Esophagus muscularis mucosa (tissue), 4 donors: ENCODE measurements at regions not wholly inside any gene's neighbourhood (a gene's known extent, or its start where the extent isn't known, plus 50 kb on each side); places are given as distances from the start of the nearest gene placed in this dataset.

Experiments
- DNase-seq: peaks from one replicate; pipeline ENCODE4 v3.0.0-alpha.2; 2017; ENCODE audit errors: extremely low spot score
- H3K27ac ChIP-seq, 4 donors: fragments of 200-600 bp; sonication (generic); replicated peaks in 1 of 4; 1 replicate in 3 of 4; 2 replicates in 1 of 4; pipeline ENCODE4 v1.5.1; 2016 to 2019; ENCODE audit warnings: mild to moderate bottlenecking in 1 of 4
- H3K27me3 ChIP-seq, 4 donors: fragments of 200-600 bp; sonication (generic); one replicate each; pipeline versions ENCODE4 v1.5.1 to v1.6.0; 2016 to 2019
- H3K36me3 ChIP-seq, 4 donors: fragments of 200-600 bp; sonication (generic); one replicate each; pipeline ENCODE4 v1.5.1; 2016 to 2019
- H3K4me1 ChIP-seq, 4 donors: fragments of 200-600 bp; sonication (generic); one replicate each; pipeline ENCODE4 v1.5.1; 2016 to 2019
- H3K4me3 ChIP-seq, 4 donors: fragments of 200-600 bp; sonication (generic); 1 replicate in 2 of 4; 2 replicates in 2 of 4; pipeline ENCODE4 v1.5.1; 2016 to 2019; ENCODE audit warnings: mild to moderate bottlenecking in 4 of 4, moderate library complexity in 1 of 4
- H3K9me3 ChIP-seq, 4 donors: fragments of 200-600 bp; sonication (generic); 1 replicate in 3 of 4; 2 replicates in 1 of 4; pipeline ENCODE4 v1.5.1; 2016 to 2019
- EP300 ChIP-seq: sonication (generic); formaldehyde crosslinking; IDR thresholded peaks from one replicate; pipeline ENCODE4 v1.6.1; 2017; ENCODE audit warnings: antibody characterized with exemption
- POLR2A ChIP-seq: fragments of 450-650 bp; IDR thresholded peaks from one replicate; pipeline ENCODE4 v1.6.1; 2017; ENCODE audit warnings: antibody characterized with exemption, moderate library complexity, mild to moderate bottlenecking, low read depth
- POLR2AphosphoS5 ChIP-seq, 2 donors: sonication (generic); formaldehyde crosslinking; IDR thresholded peaks; one replicate each; pipeline ENCODE4 v1.6.1; 2017; ENCODE audit warnings: antibody characterized with exemption in 2 of 2
- WGBS: methylation state at CpG from one replicate; pipeline ENCODE4 v1.1.5; 2018; 5-methylcytosine and 5-hydroxymethylcytosine counted together
- intact Hi-C: fragments of 100-400 bp; cut with DNase I; formaldehyde crosslinking; loops from one replicate; pipeline ENCODE4 v1.15.1; 2023
- TF ChIP-seq, protein P1 (sequence below), 3 experiments: fragments of 200-600 bp in 2 of 3; fragments of 450-650 bp in 1 of 3; sonication (generic) in 2 of 3; IDR thresholded peaks; one replicate each; pipeline ENCODE4 v1.5.1; 2017 to 2019; ENCODE audit warnings: antibody characterized with exemption in 3 of 3, mild to moderate bottlenecking in 2 of 3, moderate library complexity in 1 of 3

- no peak for DNase-seq
- no peaks in the 10 kb centered on the region for H3K36me3 ChIP-seq
- 74% methylated on average over 5 of the region's 5 CpGs for WGBS
- H3K9me3 ChIP-seq = no peaks in the 10 kb centered on the region
- intact Hi-C loops = no loop called here
- no peaks in the 10 kb centered on the region for H3K4me1 ChIP-seq
- H3K27me3 ChIP-seq = no peaks in the 10 kb centered on the region
- no peak for TF ChIP-seq POLR2AphosphoS5 (IDR thresholded peaks at IDR 0.05)
- TF ChIP-seq, protein P1, sequence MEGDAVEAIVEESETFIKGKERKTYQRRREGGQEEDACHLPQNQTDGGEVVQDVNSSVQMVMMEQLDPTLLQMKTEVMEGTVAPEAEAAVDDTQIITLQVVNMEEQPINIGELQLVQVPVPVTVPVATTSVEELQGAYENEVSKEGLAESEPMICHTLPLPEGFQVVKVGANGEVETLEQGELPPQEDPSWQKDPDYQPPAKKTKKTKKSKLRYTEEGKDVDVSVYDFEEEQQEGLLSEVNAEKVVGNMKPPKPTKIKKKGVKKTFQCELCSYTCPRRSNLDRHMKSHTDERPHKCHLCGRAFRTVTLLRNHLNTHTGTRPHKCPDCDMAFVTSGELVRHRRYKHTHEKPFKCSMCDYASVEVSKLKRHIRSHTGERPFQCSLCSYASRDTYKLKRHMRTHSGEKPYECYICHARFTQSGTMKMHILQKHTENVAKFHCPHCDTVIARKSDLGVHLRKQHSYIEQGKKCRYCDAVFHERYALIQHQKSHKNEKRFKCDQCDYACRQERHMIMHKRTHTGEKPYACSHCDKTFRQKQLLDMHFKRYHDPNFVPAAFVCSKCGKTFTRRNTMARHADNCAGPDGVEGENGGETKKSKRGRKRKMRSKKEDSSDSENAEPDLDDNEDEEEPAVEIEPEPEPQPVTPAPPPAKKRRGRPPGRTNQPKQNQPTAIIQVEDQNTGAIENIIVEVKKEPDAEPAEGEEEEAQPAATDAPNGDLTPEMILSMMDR (IDR thresholded peaks at IDR 0.05) = no peak
- H3K4me3 ChIP-seq = no peak overlapping the region
- H3K27ac ChIP-seq = no peak overlapping the region
Measured at GRCh38 chr2:150020937-150021673, 433.5 kb upstream of the MMADHC start.

DNA sequence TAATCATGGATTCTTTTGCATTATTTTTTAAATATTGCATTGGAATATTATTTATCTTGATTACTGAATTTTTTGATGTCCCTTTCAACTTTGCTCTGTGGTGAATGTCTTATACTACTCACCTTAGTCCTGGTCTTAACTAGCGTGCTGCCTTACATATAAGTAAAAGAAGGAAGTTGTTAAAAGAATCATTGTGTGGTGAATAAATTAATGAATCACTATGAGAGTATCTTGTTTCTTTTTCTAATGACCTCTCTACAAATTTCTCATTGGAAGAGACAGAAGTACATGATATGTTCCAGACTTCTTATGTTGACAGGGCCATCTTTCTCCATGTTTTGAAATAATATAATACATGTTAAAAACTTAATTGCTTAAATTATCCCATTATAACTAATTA, 432.6 kb upstream of the MMADHC start:
- Histone ChIP-seq H3K4me3 (no peak overlapping the region), H3K4me1 (no peaks in the 10 kb centered on the region), H3K27me3 (no peaks in the 10 kb centered on the region), H3K9me3 (no peaks in the 10 kb centered on the region), H3K27ac (no peak overlapping the region), H3K36me3 (no peaks in the 10 kb centered on the region)
- TF ChIP-seq POLR2AphosphoS5 (IDR thresholded peaks at IDR 0.05) (no peak), EP300 (no peak), POLR2A (no peak)
- TF ChIP-seq, protein P1 (IDR thresholded peaks at IDR 0.05) = no peak
- WGBS = 100% methylated on average over 1 of the region's 1 CpG
- no peak for DNase-seq
- intact Hi-C loops = no loop called here

DNA sequence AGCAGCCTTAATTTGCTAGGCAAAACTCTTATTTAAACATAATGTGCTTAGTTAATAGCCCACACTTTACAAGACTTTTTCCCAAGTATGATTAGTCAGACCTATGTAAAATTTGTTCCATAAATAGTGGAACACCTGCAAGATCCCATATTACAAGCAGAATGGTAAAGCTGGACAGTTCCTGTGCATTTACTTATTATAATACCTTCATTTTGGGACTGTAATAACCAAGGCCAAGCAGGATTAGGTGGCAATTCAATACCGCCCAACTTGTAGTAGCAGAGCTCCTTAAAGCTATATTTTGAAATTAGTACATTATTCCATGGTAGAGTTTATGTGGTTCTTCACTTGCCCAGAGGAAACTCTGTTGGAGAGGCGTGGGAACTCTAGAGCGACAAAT, 431.5 kb upstream of the MMADHC start:
- no peak overlapping the region for H3K27ac ChIP-seq
- no peak for DNase-seq
- H3K4me3 ChIP-seq = no peak overlapping the region
- 100% methylated on average over 3 of the region's 3 CpGs for WGBS
- no peaks in the 10 kb centered on the region for H3K9me3 ChIP-seq
- H3K36me3 ChIP-seq = no peaks in the 10 kb centered on the region
- TF ChIP-seq, protein P1 (IDR thresholded peaks at IDR 0.05) = no peak
- TF ChIP-seq POLR2A = no peak
- no peak for TF ChIP-seq EP300
- no peak for TF ChIP-seq POLR2AphosphoS5 (IDR thresholded peaks at IDR 0.05)
- H3K27me3 ChIP-seq = no peaks in the 10 kb centered on the region
- no peaks in the 10 kb centered on the region for H3K4me1 ChIP-seq
- intact Hi-C loops = no loop called here

DNA sequence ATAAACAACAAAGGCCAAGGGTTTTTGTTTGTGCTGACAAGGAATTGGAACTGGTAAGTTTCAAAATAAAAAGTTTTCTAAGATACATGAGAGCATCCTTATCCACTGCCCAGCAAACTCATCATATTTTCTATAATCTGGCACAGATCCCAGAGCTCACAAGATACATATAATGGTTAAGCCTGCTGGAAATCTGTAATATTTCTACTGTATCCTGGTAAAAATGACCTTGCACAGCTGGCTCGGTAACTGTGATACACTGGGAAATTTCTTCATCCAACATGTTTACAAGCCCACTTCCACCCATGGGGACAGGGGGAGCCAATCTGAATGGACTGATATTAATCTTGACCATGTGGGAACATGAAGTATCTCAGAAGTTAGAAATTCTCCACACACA, 425.4 kb upstream of the MMADHC start:
- WGBS = 56% methylated on average over 1 of the region's 1 CpG
- no peak for DNase-seq
- no peaks in the 10 kb centered on the region for H3K27me3 ChIP-seq
- intact Hi-C loops = no loop called here
- H3K4me1 ChIP-seq = no peaks in the 10 kb centered on the region
- TF ChIP-seq POLR2AphosphoS5 (IDR thresholded peaks at IDR 0.05) = no peak
- TF ChIP-seq POLR2A = no peak
- TF ChIP-seq, protein P1 (IDR thresholded peaks at IDR 0.05) = no peak
- TF ChIP-seq EP300 = no peak
- no peaks in the 10 kb centered on the region for H3K9me3 ChIP-seq
- no peak overlapping the region for H3K27ac ChIP-seq
- no peak overlapping the region for H3K4me3 ChIP-seq
- no peaks in the 10 kb centered on the region for H3K36me3 ChIP-seq

GRCh38 chr2:150011161-150011730, 423.7 kb upstream of the MMADHC start:
- Histone ChIP-seq H3K27ac (no peak overlapping the region), H3K4me3 (no peak overlapping the region), H3K36me3 (no peaks in the 10 kb centered on the region), H3K9me3 (no peaks in the 10 kb centered on the region), H3K4me1 (no peaks in the 10 kb centered on the region), H3K27me3 (no peaks in the 10 kb centered on the region)
- TF ChIP-seq, protein P1 (IDR thresholded peaks at IDR 0.05) = no peak
- TF ChIP-seq EP300 (no peak), POLR2AphosphoS5 (IDR thresholded peaks at IDR 0.05) (no peak), POLR2A (no peak)
- 71% methylated on average over 3 of the region's 3 CpGs for WGBS
- no peak for DNase-seq
- intact Hi-C loops = no loop called here
